Naive thymus-derived CD4-positive, alpha-beta T cell (primary cell): ENCODE measurements at regions not wholly inside any gene's neighbourhood (a gene's known extent, or its start where the extent isn't known, plus 50 kb on each side); places are given as distances from the start of the nearest gene placed in this dataset.

Experiments
- ATAC-seq: fragments of 150-1000 bp; cut with Tn5 transposase; 2 replicates; pipeline ENCODE4 v1.10.0; 2021; ENCODE audit warnings: mild to moderate bottlenecking, moderate library complexity
- CTCF ChIA-PET: fragments of 350-600 bp; sonication (Branson Sonifier 250); formaldehyde crosslinking; loops from one replicate; lab custom pipeline; 2021; ENCODE audit warnings: antibody characterized with exemption; lab: Charles Lee
- POLR2A ChIA-PET: fragments of 350-600 bp; sonication (Branson Sonifier 250); formaldehyde crosslinking; loops from one replicate; lab custom pipeline; 2021; ENCODE audit warnings: antibody characterized with exemption, inconsistent platforms; lab: Charles Lee
- DNase-seq, 9 donors: peaks; one replicate each; pipeline versions ENCODE4 v3.0.0 to v3.0.0-alpha.2; 2020 to 2022; ENCODE audit warnings: mixed read lengths in 1 of 9
- H3K27ac ChIP-seq: one replicate; pipeline ENCODE4 v1.7.0; 2013; ENCODE audit warnings: mild to moderate bottlenecking, low read depth, low read length, moderate library complexity
- H3K27me3 ChIP-seq, 2 donors: one replicate each; pipeline ENCODE4 v1.7.0; 2013; ENCODE audit warnings: low read length in 2 of 2, mild to moderate bottlenecking in 2 of 2, moderate library complexity in 2 of 2; ENCODE audit not compliant: control insufficient read depth in 2 of 2, insufficient read depth in 2 of 2
- H3K36me3 ChIP-seq, 3 experiments: 1 replicate in 2 of 3; 2 replicates in 1 of 3; pipeline ENCODE4 v1.7.0; 2013; ENCODE audit warnings: low read length in 3 of 3, mild to moderate bottlenecking in 3 of 3, moderate library complexity in 1 of 3; ENCODE audit not compliant: insufficient read depth in 3 of 3, control insufficient read depth in 2 of 3
- H3K4me1 ChIP-seq, 2 donors: one replicate each; pipeline ENCODE4 v1.7.0; 2013; ENCODE audit warnings: low read length in 2 of 2, mild to moderate bottlenecking in 2 of 2, moderate library complexity in 1 of 2; ENCODE audit not compliant: control insufficient read depth in 2 of 2, insufficient read depth in 2 of 2
- H3K4me3 ChIP-seq: 2 replicates; pipeline ENCODE4 v1.7.0; 2013; ENCODE audit warnings: mild to moderate bottlenecking, low read length
- H3K9me3 ChIP-seq, 3 experiments: 1 replicate in 2 of 3; 2 replicates in 1 of 3; pipeline ENCODE4 v1.7.0; 2013; ENCODE audit warnings: low read length in 3 of 3; ENCODE audit not compliant: control insufficient read depth in 2 of 3
- H3K27ac Mint-ChIP-seq, 9 donors: one replicate each; pipeline ENCODE4 v1.8.0; 2020 to 2022; ENCODE audit warnings: mixed read lengths in 9 of 9, mild to moderate bottlenecking in 8 of 9, moderate library complexity in 5 of 9, inconsistent platforms in 2 of 9
- H3K27me3 Mint-ChIP-seq, 5 donors: one replicate each; pipeline ENCODE4 v1.8.0; 2021 to 2022; ENCODE audit warnings: mixed read lengths in 5 of 5, mild to moderate bottlenecking in 1 of 5
- H3K36me3 Mint-ChIP-seq, 5 donors: one replicate each; pipeline ENCODE4 v1.8.0; 2020 to 2022; ENCODE audit warnings: mixed read lengths in 5 of 5, mild to moderate bottlenecking in 3 of 5, inconsistent platforms in 1 of 5
- H3K4me1 Mint-ChIP-seq, 7 donors: one replicate each; pipeline ENCODE4 v1.8.0; 2020 to 2022; ENCODE audit warnings: mixed read lengths in 7 of 7, mild to moderate bottlenecking in 3 of 7, inconsistent platforms in 1 of 7
- H3K4me3 Mint-ChIP-seq, 10 donors: one replicate each; pipeline ENCODE4 v1.8.0; 2020 to 2022; ENCODE audit warnings: mild to moderate bottlenecking in 10 of 10, mixed read lengths in 10 of 10, moderate library complexity in 6 of 10, inconsistent platforms in 2 of 10
- H3K9me3 Mint-ChIP-seq, 11 donors: one replicate each; pipeline ENCODE4 v1.8.0; 2020 to 2022; ENCODE audit warnings: mixed read lengths in 11 of 11, mild to moderate bottlenecking in 4 of 11, inconsistent platforms in 1 of 11, moderate library complexity in 1 of 11
- intact Hi-C, 2 donors: fragments of 100-400 bp; cut with micrococcal nuclease; formaldehyde crosslinking; loops; one replicate each; pipeline ENCODE4 v1.15.1; 2023

GRCh38 chr3:31409866-31410265, 122.9 kb upstream of the STT3B start:
- CTCF ChIA-PET: interaction anchor here (0.7 kb wide), 1 partner anchor 168 kb away, joined by 3 read pairs; no protein-coding TSS in a partner anchor
- Histone ChIP-seq H3K27ac (no peak overlapping the region), H3K4me3 (no peak overlapping the region), H3K36me3 (no peaks in the 10 kb centered on the region), H3K27me3 (no peaks in the 10 kb centered on the region), H3K4me1 (no peaks in the 10 kb centered on the region), H3K9me3 (no peaks in the 10 kb centered on the region)
- intact Hi-C loops: loop anchor here in 1 of 2 donors (2.0 kb wide), 1 partner anchor 15 kb away; no protein-coding TSS in a partner anchor
- Mint-ChIP-seq H3K36me3 (peaks cover 0 to 1% (median 0%) of the 10 kb centered on the region in 5 donors), H3K9me3 (no peaks in the 10 kb centered on the region), H3K27ac (no peak overlapping the region), H3K4me3 (no peak overlapping the region), H3K4me1 (peaks cover 4 to 25% (median 19%) of the 10 kb centered on the region in 7 donors), H3K27me3 (peaks cover 0 to 10% (median 0%) of the 10 kb centered on the region in 5 donors)
- POLR2A ChIA-PET: no interaction called here
- ATAC-seq (no peak), DNase-seq (no peak)

DNA sequence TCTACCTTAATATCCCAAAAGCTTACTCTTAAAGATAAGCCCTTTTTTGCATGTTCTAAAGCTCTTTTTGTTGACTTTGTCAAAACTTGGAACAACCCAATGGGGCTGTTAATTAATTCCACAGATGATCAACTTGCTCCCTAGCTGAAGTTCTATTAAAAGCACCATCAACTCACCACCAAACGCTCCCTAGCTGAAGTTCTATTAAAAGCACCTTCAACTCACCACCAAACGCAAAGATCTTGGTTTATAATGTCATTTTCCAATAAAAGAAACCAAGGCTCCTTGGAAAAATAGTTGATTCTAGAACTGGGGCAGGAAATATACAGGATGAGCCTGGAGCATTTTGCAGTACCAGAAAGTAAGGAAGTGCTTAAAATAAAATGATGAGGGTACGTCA, 122.3 kb upstream of the STT3B start:
- Mint-ChIP-seq H3K27me3 (peaks cover 0 to 10% (median 0%) of the 10 kb centered on the region in 5 donors), H3K9me3 (no peaks in the 10 kb centered on the region), H3K36me3 (peaks cover 0 to 1% (median 0%) of the 10 kb centered on the region in 5 donors), H3K4me1 (peaks cover 4 to 25% (median 19%) of the 10 kb centered on the region in 7 donors), H3K4me3 (no peak overlapping the region), H3K27ac (no peak overlapping the region)
- Histone ChIP-seq H3K36me3 (no peaks in the 10 kb centered on the region), H3K4me1 (no peaks in the 10 kb centered on the region), H3K27me3 (no peaks in the 10 kb centered on the region), H3K4me3 (no peak overlapping the region), H3K9me3 (no peaks in the 10 kb centered on the region), H3K27ac (no peak overlapping the region)
- no peak for DNase-seq
- ChIA-PET CTCF (interaction anchor here (0.7 kb wide), 1 partner anchor 168 kb away, joined by 3 read pairs; no protein-coding TSS in a partner anchor), POLR2A (no interaction called here)
- intact Hi-C loops: no loop called here
- no peak for ATAC-seq

DNA sequence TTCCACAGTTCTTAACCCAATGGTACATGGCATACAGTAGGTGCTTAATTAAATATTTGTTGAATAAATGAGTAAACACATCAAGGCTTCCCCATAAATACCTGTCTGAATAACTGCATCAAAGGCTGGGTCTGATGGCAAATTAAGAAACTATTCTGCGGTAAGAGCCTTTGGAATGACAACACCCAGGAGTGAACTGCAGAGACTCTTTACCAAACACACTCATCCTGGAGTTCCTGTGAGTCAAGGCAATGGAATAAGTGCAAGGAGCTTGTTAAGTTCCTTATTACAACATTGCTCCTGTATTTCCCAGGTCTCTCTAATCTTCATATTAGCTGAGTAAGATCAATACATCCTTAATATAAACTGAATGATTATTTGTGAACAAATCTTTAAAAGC, 119.9 kb upstream of the STT3B start:
- Mint-ChIP-seq H3K27me3 (peaks cover 0 to 10% (median 0%) of the 10 kb centered on the region in 5 donors), H3K36me3 (peaks cover 0 to 1% (median 0%) of the 10 kb centered on the region in 5 donors), H3K9me3 (no peaks in the 10 kb centered on the region), H3K4me1 (peaks cover 0 to 19% (median 12%) of the 10 kb centered on the region in 7 donors), H3K4me3 (no peak overlapping the region), H3K27ac (no peak overlapping the region)
- intact Hi-C loops: no loop called here
- no peaks in the 10 kb centered on the region for H3K9me3 ChIP-seq
- POLR2A ChIA-PET: no interaction called here
- DNase-seq (no peak), ATAC-seq (no peak)
- no peaks in the 10 kb centered on the region for H3K27me3 ChIP-seq
- no peak overlapping the region for H3K4me3 ChIP-seq
- H3K36me3 ChIP-seq: no peaks in the 10 kb centered on the region
- CTCF ChIA-PET: no interaction called here
- H3K4me1 ChIP-seq: no peaks in the 10 kb centered on the region
- no peak overlapping the region for H3K27ac ChIP-seq

DNA sequence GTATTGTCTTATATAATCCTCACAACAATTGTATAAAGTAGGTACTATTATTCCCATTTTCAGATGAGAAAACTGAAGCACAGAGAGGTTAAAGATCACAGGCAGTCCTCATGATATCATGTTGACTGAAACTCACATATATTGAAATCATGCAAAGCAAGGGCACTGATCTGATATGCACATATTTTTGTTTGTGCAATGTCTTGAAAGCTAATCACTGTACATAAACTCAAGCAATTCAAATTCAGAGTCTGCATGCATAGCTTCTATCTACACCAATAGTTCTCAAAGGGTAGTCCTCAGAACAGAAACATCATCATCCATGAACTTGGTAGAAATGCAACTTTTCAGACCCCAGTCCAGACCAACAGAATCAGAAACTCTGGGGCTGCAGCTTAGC, 119.2 kb upstream of the STT3B start:
- no peaks in the 10 kb centered on the region for H3K36me3 ChIP-seq
- H3K4me3 ChIP-seq: no peak overlapping the region
- ATAC-seq (no peak), DNase-seq (no peak)
- no peaks in the 10 kb centered on the region for H3K9me3 ChIP-seq
- H3K36me3 Mint-ChIP-seq: peaks cover 0 to 1% (median 0%) of the 10 kb centered on the region in 5 donors
- no peaks in the 10 kb centered on the region for H3K9me3 Mint-ChIP-seq
- intact Hi-C loops: no loop called here
- H3K27ac Mint-ChIP-seq: no peak overlapping the region
- no peak overlapping the region for H3K27ac ChIP-seq
- no peaks in the 10 kb centered on the region for H3K27me3 ChIP-seq
- peaks cover 0 to 17% (median 11%) of the 10 kb centered on the region in 7 donors for H3K4me1 Mint-ChIP-seq
- CTCF ChIA-PET: no interaction called here
- H3K27me3 Mint-ChIP-seq: peaks cover 0 to 10% (median 0%) of the 10 kb centered on the region in 5 donors
- POLR2A ChIA-PET: no interaction called here
- no peaks in the 10 kb centered on the region for H3K4me1 ChIP-seq
- no peak overlapping the region for H3K4me3 Mint-ChIP-seq

DNA sequence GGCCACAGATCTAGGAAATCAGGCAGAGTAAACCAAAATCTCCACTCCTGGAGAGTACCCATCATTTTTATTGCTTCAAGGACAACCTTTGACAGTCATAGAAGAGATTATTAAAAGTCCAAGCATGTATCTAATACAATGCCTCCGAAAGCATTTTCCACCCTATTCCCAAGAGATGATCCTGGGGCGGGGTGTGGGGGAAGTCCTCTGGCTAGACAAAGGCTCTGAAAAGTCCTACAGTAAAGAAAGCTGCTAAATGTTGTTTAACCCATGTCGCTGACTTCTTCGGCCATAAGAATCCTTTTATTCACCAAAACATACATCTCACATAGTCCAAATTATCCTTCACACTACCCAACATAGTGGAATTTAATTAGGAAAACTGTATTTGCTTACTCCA, 115.7 kb upstream of the STT3B start:
- ChIA-PET POLR2A (no interaction called here), CTCF (no interaction called here)
- Histone ChIP-seq H3K27ac (no peak overlapping the region), H3K27me3 (no peaks in the 10 kb centered on the region), H3K9me3 (no peaks in the 10 kb centered on the region), H3K36me3 (no peaks in the 10 kb centered on the region), H3K4me1 (peaks cover 6 to 9% of the 10 kb centered on the region in 2 donors), H3K4me3 (no peak overlapping the region)
- intact Hi-C loops: no loop called here
- H3K9me3 Mint-ChIP-seq: peaks cover 0 to 1% (median 0%) of the 10 kb centered on the region in 11 donors
- H3K4me1 Mint-ChIP-seq: peaks cover 6 to 10% (median 8%) of the 10 kb centered on the region in 7 donors
- ATAC-seq (no peak), DNase-seq (no peak)
- H3K4me3 Mint-ChIP-seq: no peak overlapping the region
- H3K27ac Mint-ChIP-seq: no peak overlapping the region
- H3K36me3 Mint-ChIP-seq: peaks cover 0 to 7% (median 0%) of the 10 kb centered on the region in 5 donors
- peaks cover 0 to 5% (median 0%) of the 10 kb centered on the region in 5 donors for H3K27me3 Mint-ChIP-seq

DNA sequence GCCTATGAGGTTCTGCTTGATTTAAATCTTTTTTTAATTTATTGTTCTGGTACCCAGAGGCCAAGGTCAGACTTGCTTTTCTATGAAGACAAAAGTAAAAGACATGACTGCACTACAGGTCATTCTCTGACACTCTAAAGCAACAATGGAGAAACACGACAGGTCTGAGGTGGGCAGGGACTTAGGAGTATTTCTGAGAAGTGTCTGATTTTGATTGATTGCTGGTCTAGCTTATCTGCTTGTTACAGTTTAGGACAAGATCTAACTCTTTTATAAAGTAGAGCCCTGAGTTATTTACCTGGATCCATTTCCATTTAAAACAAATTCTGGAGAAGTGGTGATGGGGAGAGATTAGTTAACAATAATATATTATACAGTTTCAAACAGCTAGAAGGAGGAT, 115.2 kb upstream of the STT3B start:
- H3K9me3 ChIP-seq: no peaks in the 10 kb centered on the region
- H3K27ac ChIP-seq: no peak overlapping the region
- Mint-ChIP-seq H3K27ac (no peak overlapping the region), H3K36me3 (peaks cover 0 to 10% (median 0%) of the 10 kb centered on the region in 5 donors), H3K27me3 (peaks cover 0 to 5% (median 0%) of the 10 kb centered on the region in 5 donors), H3K4me3 (no peak overlapping the region), H3K9me3 (peaks cover 0 to 3% (median 0%) of the 10 kb centered on the region in 11 donors), H3K4me1 (peaks cover 6 to 15% (median 11%) of the 10 kb centered on the region in 7 donors)
- peaks cover 6 to 9% of the 10 kb centered on the region in 2 donors for H3K4me1 ChIP-seq
- ATAC-seq (no peak), DNase-seq (no peak)
- CTCF ChIA-PET: interaction anchor here (0.6 kb wide), 1 partner anchor 472 kb away, joined by 4 read pairs; no protein-coding TSS in a partner anchor
- POLR2A ChIA-PET: no interaction called here
- H3K4me3 ChIP-seq: no peak overlapping the region
- intact Hi-C loops: no loop called here
- H3K36me3 ChIP-seq: no peaks in the 10 kb centered on the region
- H3K27me3 ChIP-seq: no peaks in the 10 kb centered on the region

- ChIA-PET POLR2A (no interaction called here), CTCF (no interaction called here)
- H3K4me3 ChIP-seq: no peak overlapping the region
- peaks cover 6 to 9% of the 10 kb centered on the region in 2 donors for H3K4me1 ChIP-seq
- peaks cover 0 to 9% (median 0%) of the 10 kb centered on the region in 11 donors for H3K9me3 Mint-ChIP-seq
- H3K27me3 ChIP-seq: no peaks in the 10 kb centered on the region
- peaks cover 6 to 18% (median 12%) of the 10 kb centered on the region in 7 donors for H3K4me1 Mint-ChIP-seq
- no peaks in the 10 kb centered on the region for H3K9me3 ChIP-seq
- DNase-seq: no peak
- H3K36me3 Mint-ChIP-seq: peaks cover 0 to 18% (median 0%) of the 10 kb centered on the region in 5 donors
- H3K36me3 ChIP-seq: no peaks in the 10 kb centered on the region
- no peak overlapping the region for H3K4me3 Mint-ChIP-seq
- intact Hi-C loops: loop anchor here in 1 of 2 donors (5.0 kb wide), 1 partner anchor 112 kb away; the partner anchor contains the start of gene STT3B
- peaks cover 0 to 2% (median 0%) of the 10 kb centered on the region in 5 donors for H3K27me3 Mint-ChIP-seq
- H3K27ac ChIP-seq: no peak overlapping the region
- H3K27ac Mint-ChIP-seq: peak overlapping the region in 1 of 9 donors; percentile 34
- ATAC-seq: no peak
Measured at GRCh38 chr3:31420311-31420710, 112.4 kb upstream of the STT3B start.
